T-helper 1 cell treated with Interleukin-12 subunit alpha and Interleukin-12 subunit beta and Interleukin-4 antibody, amounts not matched to agents 30 ng/mL and 1 ng/mL, for 36 hours (primary cell): ENCODE measurements at regions not wholly inside any gene's neighbourhood (a gene's known extent, or its start where the extent isn't known, plus 50 kb on each side); places are given as distances from the start of the nearest gene placed in this dataset.
"Not testable (repeated sequence)": the region's sequence is repeated elsewhere in the genome, so short reads cannot be mapped to it uniquely, and the experiment has no call there.

Experiments used
- intact Hi-C: fragments of 100-400 bp; cut with micrococcal nuclease; formaldehyde crosslinking; loops from one replicate; pipeline ENCODE4 v1.15.1; 2024

DNA sequence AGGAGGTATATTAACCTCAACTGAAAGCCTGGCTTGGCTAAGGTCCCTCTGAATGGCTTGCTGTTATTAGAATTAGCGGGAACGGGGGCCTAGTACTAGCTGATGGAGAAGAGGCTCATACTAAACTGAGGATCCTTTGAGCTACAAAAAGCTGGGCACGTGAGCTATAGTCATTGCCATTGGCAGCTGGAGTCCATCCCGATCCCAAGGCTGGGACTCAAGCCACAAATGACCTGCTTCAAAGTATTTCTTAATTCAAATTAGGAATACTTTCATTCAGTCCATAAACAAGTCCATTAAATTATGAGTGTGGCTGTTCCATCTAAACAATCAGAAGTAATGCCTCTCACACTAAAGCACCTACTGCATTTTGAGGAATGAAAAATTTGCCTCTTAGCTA is 114.5 kb downstream of the DACT1 start:
- intact Hi-C loops = no loop called here

DNA sequence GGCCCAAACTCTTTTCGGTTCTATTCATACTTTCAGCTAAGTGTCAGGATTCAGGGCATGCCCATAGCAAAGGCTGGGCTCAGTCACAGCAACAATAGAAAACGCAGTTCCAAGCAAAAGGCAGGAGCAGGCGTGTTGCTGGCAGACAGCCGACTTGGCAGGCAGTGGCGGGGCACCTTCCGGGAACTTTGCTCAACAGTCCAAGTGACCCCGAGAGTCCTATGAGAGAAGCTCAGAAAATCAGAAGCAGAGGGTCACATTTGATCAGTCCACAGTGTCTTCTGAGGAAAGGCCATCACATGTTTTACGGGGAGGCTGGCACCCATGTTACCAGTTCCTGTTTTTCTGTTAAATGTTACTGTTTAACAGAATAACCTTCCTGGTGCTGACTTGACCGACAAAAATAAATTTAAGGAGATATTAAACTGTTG is 115.0 kb downstream of the DACT1 start:
- intact Hi-C loops = no loop called here

DNA sequence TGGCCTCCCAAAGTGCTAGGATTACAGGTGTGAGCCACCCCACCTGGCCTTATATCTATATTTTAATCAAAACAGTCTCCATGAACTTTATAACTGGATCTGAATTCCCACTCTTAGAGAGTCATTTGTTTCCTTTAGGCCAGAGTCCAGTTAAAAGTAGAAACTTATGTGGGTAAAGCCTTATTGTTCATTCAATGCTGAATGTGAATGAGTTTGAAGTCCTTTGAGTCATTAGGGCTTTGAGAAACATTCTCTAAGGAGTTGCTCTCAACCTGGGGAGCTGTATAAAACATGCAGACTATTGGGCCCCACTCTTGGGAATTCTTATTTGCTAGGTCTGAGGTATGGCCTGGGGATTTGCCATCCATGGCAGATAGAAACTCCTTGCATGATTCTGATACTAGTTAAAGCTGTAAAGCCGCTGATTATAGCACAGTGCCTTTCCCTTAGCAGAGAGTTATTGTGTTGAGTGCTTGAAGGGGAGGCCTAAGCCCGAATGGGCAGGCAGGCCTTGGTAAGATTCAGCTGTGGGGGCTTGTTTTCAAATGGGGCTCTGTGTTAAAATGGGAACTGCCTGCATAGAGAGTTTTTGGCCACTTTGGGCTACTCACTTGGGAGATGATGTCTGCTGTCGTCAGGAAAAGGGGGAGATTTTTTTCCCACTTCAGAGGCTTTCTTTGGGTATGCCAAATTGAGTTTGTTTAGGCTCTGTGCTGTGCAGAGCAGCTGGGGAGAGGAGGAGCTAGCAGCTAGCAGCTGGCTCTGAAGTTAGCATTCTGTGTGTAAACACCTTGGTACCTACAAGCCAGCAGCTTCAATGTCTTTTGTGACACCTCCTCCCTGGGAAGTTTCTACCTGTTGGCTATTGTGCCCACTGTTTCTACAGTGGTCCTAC is 117.5 kb downstream of the DACT1 start:
- intact Hi-C loops = no loop called here

DNA sequence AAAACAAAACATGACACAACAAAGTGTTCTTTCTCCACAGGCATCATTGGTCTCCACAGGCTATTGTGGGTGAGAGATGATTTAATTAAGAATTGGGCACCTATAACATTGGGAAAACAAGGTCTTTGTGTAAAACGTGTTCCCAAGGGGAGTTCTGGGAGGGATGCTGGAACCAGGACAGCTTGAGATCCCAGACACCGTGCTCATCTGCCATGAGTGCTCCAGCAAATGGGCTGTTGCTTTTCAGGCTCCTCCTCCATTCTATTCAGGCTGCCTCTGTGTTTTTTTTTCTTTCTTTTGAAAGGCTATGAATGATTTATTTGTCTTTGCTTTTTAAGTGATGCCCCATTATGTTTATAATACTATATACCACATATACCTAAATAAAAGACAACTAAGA is 122.4 kb downstream of the DACT1 start:
- intact Hi-C loops = no loop called here

DNA sequence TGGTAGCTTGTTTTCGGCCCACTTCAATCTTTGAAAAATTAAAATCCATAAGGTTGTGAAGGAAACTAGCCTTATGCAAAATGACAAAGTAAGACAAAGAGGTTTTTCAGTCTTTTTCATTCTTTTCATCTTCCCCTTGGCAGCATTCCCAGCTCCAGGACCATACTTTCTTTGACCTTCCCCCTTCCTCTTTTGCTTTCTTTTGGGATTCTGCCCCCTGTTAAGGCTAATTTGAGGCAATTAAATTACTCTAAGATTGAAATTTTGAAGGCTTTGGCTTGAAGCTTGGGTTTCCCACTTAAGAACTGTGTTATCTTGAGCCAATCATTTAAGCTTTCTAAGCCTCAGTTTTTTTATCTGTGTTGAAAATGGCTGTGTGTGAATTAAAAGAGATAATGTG is 124.9 kb downstream of the DACT1 start:
- intact Hi-C loops = no loop called here

DNA sequence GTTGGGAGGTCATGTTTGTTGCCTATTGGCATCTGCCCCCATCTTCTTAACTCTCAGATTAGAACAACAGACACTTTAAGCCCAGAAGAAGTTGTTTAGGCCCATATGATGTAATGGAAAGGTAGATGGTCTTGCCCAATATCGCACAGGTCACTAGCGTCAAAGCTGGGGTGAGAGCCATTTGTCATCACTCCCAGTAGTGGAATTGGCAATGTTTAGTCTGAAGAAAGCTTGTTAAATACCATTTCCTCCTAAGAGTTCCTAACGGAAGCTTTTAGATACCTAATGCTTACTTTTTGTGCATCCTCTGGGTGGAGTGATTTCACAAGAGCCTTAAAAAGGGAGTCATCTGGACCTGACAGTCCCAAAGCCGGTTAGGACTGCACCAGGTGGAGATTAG is 125.4 kb downstream of the DACT1 start:
- intact Hi-C loops = no loop called here

DNA sequence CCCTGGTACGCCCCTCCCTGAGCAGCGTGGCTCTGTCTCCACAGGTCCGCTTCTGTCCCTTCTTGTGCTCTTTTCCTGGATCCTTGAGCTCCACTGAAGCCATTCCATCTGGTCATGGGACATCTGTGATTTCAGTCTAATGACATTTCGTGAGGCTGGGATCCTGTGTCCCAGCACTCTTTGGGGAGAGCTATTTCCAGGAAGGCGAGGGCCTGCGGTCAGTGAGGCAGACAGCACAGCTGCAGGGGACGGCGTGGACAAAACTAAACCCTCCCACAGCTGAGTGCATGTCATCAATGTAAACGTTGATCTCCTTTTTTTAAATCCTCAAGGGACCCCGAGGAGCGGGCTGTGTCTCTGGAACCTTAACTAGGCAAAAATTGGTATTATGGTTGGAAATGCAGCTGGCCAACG is 127.7 kb downstream of the DACT1 start:
- intact Hi-C loops = no loop called here

DNA sequence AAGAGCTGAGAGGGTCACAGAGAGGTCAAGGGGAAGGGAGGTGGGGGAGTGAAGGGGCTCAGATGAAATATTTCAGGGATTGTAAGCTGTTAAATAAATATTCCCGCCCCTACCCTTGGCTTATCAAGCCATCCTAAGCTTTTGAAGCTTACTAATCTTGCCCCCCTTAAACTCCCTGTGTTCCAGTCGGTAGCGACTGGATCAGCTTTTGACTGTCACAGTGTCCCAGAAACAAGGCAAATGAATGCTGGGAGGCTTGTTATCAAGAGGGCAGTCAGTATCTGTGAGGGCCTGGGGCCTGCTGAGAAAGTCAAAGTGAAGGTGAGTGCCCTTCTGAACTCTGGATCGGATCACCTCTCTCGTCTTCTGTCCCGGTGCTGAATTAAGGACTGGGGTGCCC is 128.1 kb downstream of the DACT1 start:
- intact Hi-C loops = no loop called here

DNA sequence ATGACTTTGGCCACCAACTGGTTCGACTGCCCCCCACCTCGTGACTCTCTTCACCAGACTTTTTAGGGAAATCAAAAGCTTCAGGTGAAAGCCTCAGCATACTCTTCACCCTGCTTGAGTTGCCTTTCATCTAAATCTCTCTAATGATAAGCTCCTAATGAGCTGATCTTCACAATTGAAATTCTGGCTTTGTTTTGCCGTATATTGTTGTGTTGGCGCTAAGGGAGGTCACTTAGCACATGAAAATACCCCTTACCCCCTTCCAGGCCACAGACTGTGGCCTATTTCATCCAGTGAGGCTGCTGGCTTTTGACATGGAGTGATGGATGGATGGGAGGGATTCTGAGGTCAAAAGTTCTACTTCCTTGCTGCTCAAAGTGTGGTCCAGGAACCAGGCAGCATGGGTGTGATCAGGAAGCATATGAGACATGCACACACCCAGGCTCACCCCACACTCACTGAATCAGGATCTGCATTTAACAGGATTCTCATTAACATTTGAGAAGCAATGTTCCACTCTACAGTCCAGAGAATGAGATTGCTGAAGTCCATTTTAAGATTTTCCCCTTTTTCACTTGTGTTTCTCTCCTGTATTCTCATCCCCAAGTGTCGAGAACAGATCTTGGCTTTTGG is 131.4 kb downstream of the DACT1 start:
- intact Hi-C loops = no loop called here

DNA sequence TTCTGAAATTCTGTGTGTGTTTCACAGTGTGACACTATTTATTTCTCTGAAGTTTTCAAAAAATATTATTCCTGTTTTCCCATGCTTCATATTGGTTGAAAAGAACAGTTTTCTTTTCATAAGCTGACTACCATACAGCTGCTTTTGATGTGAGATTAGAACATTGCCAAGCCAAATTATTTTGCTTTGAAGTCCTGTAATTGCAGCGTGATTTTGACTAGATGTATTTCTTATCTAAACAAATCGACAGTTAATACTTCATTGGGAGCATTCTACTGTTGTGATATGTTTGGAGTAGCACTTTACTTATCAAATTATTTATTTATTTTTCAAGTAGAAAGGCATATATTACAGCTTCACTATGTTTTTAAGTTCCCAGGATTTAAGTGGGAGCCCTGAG is 132.0 kb downstream of the DACT1 start:
- intact Hi-C loops = no loop called here

DNA sequence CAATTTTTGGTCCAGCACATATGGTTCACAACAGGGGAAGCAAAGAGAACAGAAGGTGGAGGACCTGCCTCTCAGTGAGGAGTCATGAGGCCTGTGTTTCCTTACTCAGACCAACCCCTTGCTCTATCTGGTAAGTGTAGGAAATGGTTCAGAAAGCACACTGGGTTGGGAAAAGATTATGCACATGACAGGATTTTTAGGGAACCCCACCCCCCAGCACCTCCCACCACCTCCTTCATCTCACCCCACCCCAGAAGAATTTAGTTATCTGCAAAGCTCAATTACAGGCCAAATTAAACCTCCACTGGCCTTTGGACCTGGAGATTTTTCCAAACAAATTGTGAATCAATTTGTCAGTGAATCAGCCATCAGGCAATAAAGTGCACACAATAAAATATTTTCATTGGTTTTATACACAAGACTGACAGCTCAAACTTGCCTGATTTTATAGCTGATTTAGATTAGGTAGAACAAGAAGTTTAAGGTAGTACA is 132.8 kb downstream of the DACT1 start:
- intact Hi-C loops = no loop called here

DNA sequence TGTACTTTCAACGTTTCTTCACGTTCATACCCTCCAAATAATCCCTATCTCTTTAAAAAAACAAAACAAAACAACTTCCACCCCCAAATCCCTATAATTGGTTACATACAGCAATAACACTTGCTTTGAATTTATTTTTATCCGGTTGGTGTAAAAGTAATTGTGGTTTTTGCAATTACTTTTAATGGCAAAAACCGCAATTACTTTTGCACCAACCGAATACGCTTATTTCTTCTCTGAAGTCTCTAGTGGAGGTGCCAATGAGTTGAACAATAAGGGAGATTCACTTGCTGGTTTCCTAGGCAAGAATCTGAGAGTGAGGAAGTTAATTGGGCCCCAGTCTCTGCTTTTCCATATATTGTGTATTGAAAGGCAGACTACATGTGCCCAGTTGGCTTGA is 133.3 kb downstream of the DACT1 start:
- intact Hi-C loops = no loop called here

DNA sequence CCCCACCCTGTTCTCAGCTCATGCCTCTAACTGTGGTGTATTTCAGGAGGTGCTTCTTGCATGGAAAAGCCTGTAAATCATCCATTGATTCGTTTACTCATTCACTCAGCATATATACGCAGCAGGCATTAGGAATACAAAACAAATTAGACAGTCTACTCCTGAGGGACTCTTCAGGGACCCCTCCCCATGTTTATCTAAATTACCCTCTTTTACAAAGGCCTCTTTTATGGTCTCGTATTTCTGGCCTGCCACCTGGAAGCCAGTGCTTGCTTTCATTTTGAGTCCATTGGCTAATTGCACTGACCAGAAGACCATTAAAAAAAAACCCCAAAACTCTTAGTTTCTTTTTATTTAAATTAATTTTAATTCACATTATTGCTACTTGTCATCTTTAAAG is 134.4 kb downstream of the DACT1 start:
- intact Hi-C loops = no loop called here

DNA sequence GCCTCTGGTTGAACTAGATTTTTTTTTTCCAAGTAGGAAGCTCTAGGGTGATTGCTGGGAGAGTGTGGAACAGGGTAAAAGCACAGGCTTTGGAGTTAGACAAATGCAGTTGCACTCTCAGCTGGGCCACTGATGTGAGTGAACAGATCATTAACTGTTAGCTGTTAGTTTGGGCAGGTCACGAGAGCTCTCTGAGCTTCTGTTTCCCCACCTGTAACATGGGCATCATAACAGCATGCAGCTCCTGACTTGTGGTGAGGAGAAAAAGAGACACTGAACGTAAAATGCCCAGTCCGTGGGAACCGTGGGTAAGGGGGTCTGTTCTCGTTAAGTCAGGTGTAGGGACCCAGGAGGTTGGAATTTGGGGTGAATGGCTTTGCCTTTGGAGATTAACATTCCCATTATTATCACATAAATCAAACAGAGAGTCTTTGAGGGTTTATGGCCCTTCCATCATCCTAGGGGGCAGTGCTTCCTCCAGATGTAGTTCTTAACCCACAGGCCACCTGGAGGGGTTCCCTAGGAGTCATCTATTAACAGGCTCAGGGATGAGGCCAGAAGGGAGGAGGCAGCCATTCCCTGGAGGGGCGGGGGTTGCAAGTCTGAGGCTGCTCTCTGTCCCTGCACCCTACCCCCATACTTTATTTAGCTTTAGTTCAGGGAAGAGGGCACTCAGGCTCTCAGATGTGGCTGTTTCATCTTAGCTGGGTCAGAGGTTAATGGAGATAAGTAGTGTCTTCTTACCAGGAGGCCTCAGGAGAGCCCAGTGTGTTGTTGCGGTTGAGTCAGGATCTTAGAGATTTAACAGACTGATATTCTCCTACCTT is 135.2 kb downstream of the DACT1 start:
- intact Hi-C loops = no loop called here

DNA sequence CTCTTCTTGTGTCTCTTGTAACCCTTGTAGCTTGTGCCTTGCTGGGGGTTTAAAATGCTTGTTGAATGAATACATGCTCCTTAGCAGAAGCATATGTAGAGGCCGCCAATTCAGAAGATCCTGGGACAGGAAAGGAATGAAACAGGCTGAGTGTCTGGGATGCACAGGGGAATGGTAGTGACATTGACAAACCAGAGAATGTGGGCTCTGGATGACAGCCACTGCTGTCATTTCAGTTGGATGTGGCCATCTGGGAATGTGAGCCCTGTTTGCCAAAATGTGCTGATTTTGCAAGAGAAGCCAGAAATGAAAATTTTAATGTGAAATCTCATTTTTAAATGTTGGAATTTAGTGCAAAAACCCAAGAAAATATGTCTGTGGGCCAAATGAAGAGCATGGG is 136.8 kb downstream of the DACT1 start:
- intact Hi-C loops = loop anchor here (1.0 kb wide), 1 partner anchor 45 kb away; no protein-coding TSS in a partner anchor

DNA sequence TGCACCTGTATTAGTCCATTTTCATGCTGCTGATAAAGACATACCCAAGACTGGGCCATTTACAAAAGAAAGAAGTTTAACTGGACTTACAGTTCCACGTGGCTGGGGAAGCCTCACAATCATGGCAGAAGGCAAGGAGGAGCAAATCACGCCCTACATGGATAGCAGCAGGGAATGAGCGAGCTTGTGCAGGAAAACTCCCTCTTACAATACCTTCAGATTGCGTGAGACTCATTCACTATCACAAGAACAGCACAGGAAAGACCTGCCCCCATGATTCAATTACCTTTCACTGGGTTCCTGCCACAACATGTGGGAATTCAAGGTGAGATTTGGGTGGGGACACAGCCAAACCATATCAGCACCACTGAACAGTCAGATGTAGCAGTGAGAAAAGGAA is 137.4 kb downstream of the DACT1 start:
- intact Hi-C loops = not testable (repeated sequence)

DNA sequence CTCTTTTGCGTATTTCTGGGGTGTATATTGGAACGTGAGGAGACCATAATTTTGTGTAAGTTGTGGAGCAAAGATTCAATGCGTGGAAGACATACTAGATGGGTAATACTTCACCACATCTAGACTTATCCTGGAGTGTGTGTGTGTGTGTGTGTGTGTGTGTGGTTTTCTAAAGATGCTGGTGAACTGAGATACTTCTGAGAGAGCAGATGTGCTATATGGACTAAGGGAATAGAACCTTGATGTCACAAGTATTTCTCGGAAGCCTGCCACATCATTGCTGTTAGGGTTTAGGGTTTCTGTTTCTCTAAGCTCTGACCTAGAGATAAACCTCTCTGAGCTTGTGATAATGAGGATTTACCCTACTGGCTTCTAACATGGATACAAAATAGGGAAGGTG is 138.8 kb downstream of the DACT1 start:
- intact Hi-C loops = no loop called here

DNA sequence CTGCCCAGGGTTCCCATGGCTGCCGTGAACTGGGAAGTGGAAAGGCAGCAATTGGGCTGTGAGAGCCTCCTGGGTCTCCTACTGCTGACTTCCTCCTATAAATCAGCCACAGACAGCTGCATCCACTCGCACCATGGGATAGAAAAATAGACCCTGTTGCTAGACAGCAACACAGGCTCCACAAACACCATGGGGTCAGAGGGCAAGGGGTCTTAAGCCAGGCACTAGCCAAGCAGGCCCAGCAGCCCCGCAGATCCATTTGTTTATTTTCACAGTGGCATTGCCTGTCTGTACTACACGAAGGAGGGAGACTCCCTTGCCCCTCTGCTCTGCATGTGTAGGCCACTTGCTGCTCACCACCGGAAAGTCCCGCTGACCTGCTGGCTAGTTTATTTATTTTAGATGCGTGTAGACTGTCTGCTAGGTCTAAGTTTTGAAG is 139.8 kb downstream of the DACT1 start:
- intact Hi-C loops = no loop called here

DNA sequence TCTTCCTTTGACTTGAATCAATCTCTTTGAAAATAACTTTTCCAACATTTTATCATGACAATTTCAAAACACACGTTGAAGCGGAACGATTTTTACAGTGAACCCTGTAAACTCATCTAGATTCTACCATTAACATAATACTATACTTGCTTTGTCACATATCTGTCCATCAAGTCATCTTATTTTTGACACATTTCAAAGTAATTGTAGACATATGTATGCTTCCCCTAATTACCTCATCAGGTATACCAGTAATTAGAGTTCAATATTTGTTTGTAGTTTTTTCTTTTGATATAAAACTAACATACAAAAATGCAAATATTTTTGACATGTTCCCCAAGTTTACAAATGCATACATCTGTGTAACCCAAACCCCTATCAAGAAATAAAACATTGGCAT is 140.4 kb downstream of the DACT1 start:
- intact Hi-C loops = no loop called here

DNA sequence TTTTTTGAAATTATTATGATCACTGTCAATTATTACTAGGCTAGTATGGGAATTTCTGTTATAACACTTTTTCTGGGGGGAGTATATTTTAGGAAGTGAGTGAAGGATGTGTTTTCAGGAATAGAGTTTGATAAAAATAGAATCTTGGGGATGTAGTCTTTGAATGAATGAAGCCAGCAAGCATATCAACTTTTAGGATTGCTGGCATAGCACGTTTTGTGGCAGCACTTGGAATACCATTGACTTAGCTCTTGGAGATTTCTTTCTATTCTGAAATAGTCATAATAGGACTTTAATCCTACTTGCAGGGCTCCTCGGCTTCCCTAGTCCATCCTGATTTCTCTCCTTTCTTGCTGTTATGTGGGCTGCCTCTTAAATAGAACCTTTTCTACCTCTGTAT is 141.6 kb downstream of the DACT1 start:
- intact Hi-C loops = no loop called here

DNA sequence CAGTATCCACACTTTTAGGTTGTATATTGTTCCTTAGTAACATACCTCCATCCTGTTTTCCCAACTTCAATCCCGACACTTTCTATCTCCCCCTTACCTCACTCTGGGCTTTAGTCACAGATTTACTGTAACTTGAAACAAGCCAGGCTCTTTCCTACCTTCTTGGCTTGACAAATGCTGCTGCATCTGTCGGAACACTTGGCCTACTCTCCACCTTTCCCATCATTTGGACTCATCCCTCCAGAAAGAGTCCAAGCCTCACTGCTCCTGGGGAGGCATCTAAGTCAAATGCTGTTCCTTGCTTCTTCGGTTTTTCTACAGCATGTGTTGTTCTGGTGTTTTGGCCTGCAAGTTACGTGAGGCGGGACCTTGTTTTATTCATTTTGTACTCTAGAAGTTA is 142.4 kb downstream of the DACT1 start:
- intact Hi-C loops = no loop called here

DNA sequence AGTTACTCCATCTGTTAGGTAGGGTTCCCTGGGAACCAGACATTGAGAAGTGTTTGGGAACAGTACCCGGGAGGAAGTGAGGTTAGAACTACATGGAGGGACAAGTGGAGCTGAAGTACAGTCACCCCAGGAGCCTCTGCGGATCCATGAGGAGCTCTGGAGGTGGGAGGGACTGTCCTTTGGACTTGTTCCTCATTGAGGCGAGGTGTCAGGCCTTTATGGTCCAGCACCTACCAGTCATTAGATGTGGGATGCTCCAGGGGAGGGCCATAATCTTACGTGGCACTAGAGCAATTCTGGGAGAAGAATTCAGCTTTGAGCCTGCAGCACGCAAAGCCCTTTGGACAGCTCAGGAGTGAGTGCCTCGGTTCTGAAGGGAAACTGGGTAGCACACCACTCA is 142.8 kb downstream of the DACT1 start:
- intact Hi-C loops = no loop called here
